Naive thymus-derived CD4-positive, alpha-beta T cell (primary cell): ENCODE measurements at regions not wholly inside any gene's neighbourhood (a gene's known extent, or its start where the extent isn't known, plus 50 kb on each side); places are given as distances from the start of the nearest gene placed in this dataset.

Experiments
- ATAC-seq: fragments of 150-1000 bp; cut with Tn5 transposase; 2 replicates; pipeline ENCODE4 v1.10.0; 2021; ENCODE audit warnings: mild to moderate bottlenecking, moderate library complexity
- CTCF ChIA-PET: fragments of 350-600 bp; sonication (Branson Sonifier 250); formaldehyde crosslinking; loops from one replicate; lab custom pipeline; 2021; ENCODE audit warnings: antibody characterized with exemption; lab: Charles Lee
- POLR2A ChIA-PET: fragments of 350-600 bp; sonication (Branson Sonifier 250); formaldehyde crosslinking; loops from one replicate; lab custom pipeline; 2021; ENCODE audit warnings: antibody characterized with exemption, inconsistent platforms; lab: Charles Lee
- DNase-seq, 9 donors: peaks; one replicate each; pipeline versions ENCODE4 v3.0.0 to v3.0.0-alpha.2; 2020 to 2022; ENCODE audit warnings: mixed read lengths in 1 of 9
- H3K27ac ChIP-seq: one replicate; pipeline ENCODE4 v1.7.0; 2013; ENCODE audit warnings: mild to moderate bottlenecking, low read depth, low read length, moderate library complexity
- H3K27me3 ChIP-seq, 2 donors: one replicate each; pipeline ENCODE4 v1.7.0; 2013; ENCODE audit warnings: low read length in 2 of 2, mild to moderate bottlenecking in 2 of 2, moderate library complexity in 2 of 2; ENCODE audit not compliant: control insufficient read depth in 2 of 2, insufficient read depth in 2 of 2
- H3K36me3 ChIP-seq, 3 experiments: 1 replicate in 2 of 3; 2 replicates in 1 of 3; pipeline ENCODE4 v1.7.0; 2013; ENCODE audit warnings: low read length in 3 of 3, mild to moderate bottlenecking in 3 of 3, moderate library complexity in 1 of 3; ENCODE audit not compliant: insufficient read depth in 3 of 3, control insufficient read depth in 2 of 3
- H3K4me1 ChIP-seq, 2 donors: one replicate each; pipeline ENCODE4 v1.7.0; 2013; ENCODE audit warnings: low read length in 2 of 2, mild to moderate bottlenecking in 2 of 2, moderate library complexity in 1 of 2; ENCODE audit not compliant: control insufficient read depth in 2 of 2, insufficient read depth in 2 of 2
- H3K4me3 ChIP-seq: 2 replicates; pipeline ENCODE4 v1.7.0; 2013; ENCODE audit warnings: mild to moderate bottlenecking, low read length
- H3K9me3 ChIP-seq, 3 experiments: 1 replicate in 2 of 3; 2 replicates in 1 of 3; pipeline ENCODE4 v1.7.0; 2013; ENCODE audit warnings: low read length in 3 of 3; ENCODE audit not compliant: control insufficient read depth in 2 of 3
- H3K27ac Mint-ChIP-seq, 9 donors: one replicate each; pipeline ENCODE4 v1.8.0; 2020 to 2022; ENCODE audit warnings: mixed read lengths in 9 of 9, mild to moderate bottlenecking in 8 of 9, moderate library complexity in 5 of 9, inconsistent platforms in 2 of 9
- H3K27me3 Mint-ChIP-seq, 5 donors: one replicate each; pipeline ENCODE4 v1.8.0; 2021 to 2022; ENCODE audit warnings: mixed read lengths in 5 of 5, mild to moderate bottlenecking in 1 of 5
- H3K36me3 Mint-ChIP-seq, 5 donors: one replicate each; pipeline ENCODE4 v1.8.0; 2020 to 2022; ENCODE audit warnings: mixed read lengths in 5 of 5, mild to moderate bottlenecking in 3 of 5, inconsistent platforms in 1 of 5
- H3K4me1 Mint-ChIP-seq, 7 donors: one replicate each; pipeline ENCODE4 v1.8.0; 2020 to 2022; ENCODE audit warnings: mixed read lengths in 7 of 7, mild to moderate bottlenecking in 3 of 7, inconsistent platforms in 1 of 7
- H3K4me3 Mint-ChIP-seq, 10 donors: one replicate each; pipeline ENCODE4 v1.8.0; 2020 to 2022; ENCODE audit warnings: mild to moderate bottlenecking in 10 of 10, mixed read lengths in 10 of 10, moderate library complexity in 6 of 10, inconsistent platforms in 2 of 10
- H3K9me3 Mint-ChIP-seq, 11 donors: one replicate each; pipeline ENCODE4 v1.8.0; 2020 to 2022; ENCODE audit warnings: mixed read lengths in 11 of 11, mild to moderate bottlenecking in 4 of 11, inconsistent platforms in 1 of 11, moderate library complexity in 1 of 11
- intact Hi-C, 2 donors: fragments of 100-400 bp; cut with micrococcal nuclease; formaldehyde crosslinking; loops; one replicate each; pipeline ENCODE4 v1.15.1; 2023

DNA sequence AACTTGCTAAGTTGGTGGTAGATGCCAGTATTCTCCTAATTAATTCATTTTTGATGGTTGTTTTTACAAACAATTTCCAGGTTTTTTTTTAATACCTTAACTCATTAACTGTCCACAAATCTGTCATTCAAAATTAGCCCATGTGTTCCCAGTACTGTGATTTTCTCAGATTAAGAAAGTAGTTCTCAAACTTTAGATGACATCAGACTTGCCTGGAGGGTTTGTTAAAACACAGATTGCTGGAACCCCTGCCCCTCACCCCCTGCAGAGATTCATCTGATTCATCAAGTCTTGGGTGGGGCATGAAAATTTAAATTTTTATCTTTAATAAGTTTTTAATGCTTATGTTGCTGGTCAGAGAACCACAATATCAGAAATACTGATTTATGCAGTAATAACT, 130.5 kb downstream of the BACH1 start:
- Histone ChIP-seq H3K4me1 (no peaks in the 10 kb centered on the region), H3K27ac (no peak overlapping the region), H3K36me3 (no peaks in the 10 kb centered on the region), H3K9me3 (no peaks in the 10 kb centered on the region), H3K27me3 (no peaks in the 10 kb centered on the region), H3K4me3 (no peak overlapping the region)
- H3K4me3 Mint-ChIP-seq: no peak overlapping the region
- H3K4me1 Mint-ChIP-seq: peaks cover 0 to 20% (median 2%) of the 10 kb centered on the region in 7 donors
- ATAC-seq (no peak), DNase-seq (no peak)
- intact Hi-C loops: no loop called here
- H3K27ac Mint-ChIP-seq: no peak overlapping the region
- H3K36me3 Mint-ChIP-seq: peaks cover 0 to 17% (median 4%) of the 10 kb centered on the region in 5 donors
- no peaks in the 10 kb centered on the region for H3K27me3 Mint-ChIP-seq
- ChIA-PET POLR2A (no interaction called here), CTCF (no interaction called here)
- peaks cover 0 to 2% (median 0%) of the 10 kb centered on the region in 11 donors for H3K9me3 Mint-ChIP-seq

DNA sequence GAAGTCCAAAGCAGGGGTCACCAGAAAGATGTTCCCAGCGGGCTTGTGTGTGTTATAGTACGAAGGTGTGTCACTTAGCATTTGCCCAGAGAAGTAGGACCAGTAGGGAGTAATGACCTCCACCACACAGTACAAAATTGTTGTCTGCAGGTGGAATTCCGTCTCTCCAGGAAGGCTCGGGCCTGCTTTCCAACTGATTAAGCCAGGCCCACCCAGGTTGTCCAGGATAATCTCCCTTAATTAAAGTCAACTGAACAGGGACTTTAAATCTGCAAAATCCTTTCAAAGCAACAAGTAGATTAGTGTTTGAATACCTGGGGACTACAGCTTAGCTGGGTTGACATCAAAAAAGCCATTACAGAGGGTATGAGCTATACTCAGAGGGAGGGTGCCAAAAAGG, 131.3 kb downstream of the BACH1 start:
- Histone ChIP-seq H3K4me3 (no peak overlapping the region), H3K4me1 (peaks cover 0 to under 1% of the 10 kb centered on the region in 2 donors), H3K36me3 (no peaks in the 10 kb centered on the region), H3K27me3 (no peaks in the 10 kb centered on the region), H3K9me3 (no peaks in the 10 kb centered on the region), H3K27ac (no peak overlapping the region)
- peak overlapping the region in 1 of 9 donors; percentile 53 for H3K27ac Mint-ChIP-seq
- DNase-seq: no peak
- ChIA-PET CTCF (interaction anchor here (0.6 kb wide), 1 partner anchor 11 kb away, joined by 3 read pairs; no protein-coding TSS in a partner anchor), POLR2A (interaction anchor here (1.7 kb wide), 1 partner anchor 20 kb away, joined by 6 read pairs; no protein-coding TSS in a partner anchor)
- ATAC-seq: no peak
- H3K9me3 Mint-ChIP-seq: peaks cover 0 to 2% (median 0%) of the 10 kb centered on the region in 11 donors
- H3K4me3 Mint-ChIP-seq: no peak overlapping the region
- H3K4me1 Mint-ChIP-seq: peaks cover 0 to 21% (median 6%) of the 10 kb centered on the region in 7 donors
- intact Hi-C loops: loop anchor here in 1 of 2 donors (10.0 kb wide), 1 partner anchor 1755 kb away; no protein-coding TSS in a partner anchor
- H3K27me3 Mint-ChIP-seq: no peaks in the 10 kb centered on the region
- peaks cover 0 to 17% (median 4%) of the 10 kb centered on the region in 5 donors for H3K36me3 Mint-ChIP-seq

DNA sequence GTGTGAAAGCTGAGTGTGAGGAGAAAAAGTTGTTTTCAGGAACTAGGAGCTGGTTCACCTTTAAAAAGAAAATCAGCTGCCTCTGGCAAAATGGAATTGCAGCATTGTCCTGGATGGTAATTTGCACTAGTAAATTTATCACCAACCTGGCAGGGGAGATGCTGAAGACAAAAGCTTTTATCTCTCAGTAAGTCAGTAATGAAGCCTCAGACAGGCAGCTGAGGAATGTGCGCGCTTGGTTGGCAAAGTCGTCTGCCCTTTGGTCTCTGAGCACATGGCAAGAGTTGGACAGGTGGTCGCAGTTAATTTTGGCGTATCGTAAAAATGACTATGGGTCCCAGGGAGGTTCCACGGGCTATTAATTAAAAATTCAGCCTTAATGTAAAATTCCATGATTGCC, 131.9 kb downstream of the BACH1 start:
- intact Hi-C loops: loop anchor here in 1 of 2 donors (10.0 kb wide), 1 partner anchor 1754 kb away; no protein-coding TSS in a partner anchor
- no peak overlapping the region for H3K4me3 ChIP-seq
- Mint-ChIP-seq H3K4me3 (no peak overlapping the region), H3K4me1 (peaks cover 1 to 26% (median 11%) of the 10 kb centered on the region in 7 donors), H3K27me3 (no peaks in the 10 kb centered on the region), H3K27ac (peak overlapping the region in 1 of 9 donors; percentile 53), H3K36me3 (peaks cover 0 to 14% (median 4%) of the 10 kb centered on the region in 5 donors), H3K9me3 (peaks cover 0 to 2% (median 0%) of the 10 kb centered on the region in 11 donors)
- CTCF ChIA-PET: no interaction called here
- H3K27me3 ChIP-seq: no peaks in the 10 kb centered on the region
- H3K9me3 ChIP-seq: no peaks in the 10 kb centered on the region
- H3K27ac ChIP-seq: no peak overlapping the region
- no peak for DNase-seq
- ATAC-seq: no peak
- H3K36me3 ChIP-seq: no peaks in the 10 kb centered on the region
- POLR2A ChIA-PET: interaction anchor here (1.7 kb wide), 1 partner anchor 19 kb away, joined by 6 read pairs; no protein-coding TSS in a partner anchor
- peaks cover under 1 to 6% of the 10 kb centered on the region in 2 donors for H3K4me1 ChIP-seq

GRCh38 chr21:29431178-29431577, 132.5 kb downstream of the BACH1 start:
- no peaks in the 10 kb centered on the region for H3K27me3 Mint-ChIP-seq
- peaks cover 6 to 12% of the 10 kb centered on the region in 2 donors for H3K4me1 ChIP-seq
- intact Hi-C loops: loop anchor here in 1 of 2 donors (10.0 kb wide), 1 partner anchor 1754 kb away; no protein-coding TSS in a partner anchor
- H3K27ac Mint-ChIP-seq: no peak overlapping the region
- peaks cover 6 to 32% (median 17%) of the 10 kb centered on the region in 7 donors for H3K4me1 Mint-ChIP-seq
- H3K27ac ChIP-seq: no peak overlapping the region
- H3K4me3 ChIP-seq: no peak overlapping the region
- no peak overlapping the region for H3K4me3 Mint-ChIP-seq
- peaks cover 0 to 12% (median 4%) of the 10 kb centered on the region in 5 donors for H3K36me3 Mint-ChIP-seq
- no peak for ATAC-seq
- H3K36me3 ChIP-seq: no peaks in the 10 kb centered on the region
- POLR2A ChIA-PET: interaction anchor here (0.6 to 1.7 kb wide), 2 partner anchors 8 to 18 kb away, joined by 3 to 6 read pairs; no protein-coding TSS in a partner anchor
- H3K9me3 Mint-ChIP-seq: peaks cover 0 to 2% (median 0%) of the 10 kb centered on the region in 11 donors
- no peaks in the 10 kb centered on the region for H3K27me3 ChIP-seq
- no peaks in the 10 kb centered on the region for H3K9me3 ChIP-seq
- CTCF ChIA-PET: no interaction called here
- no peak for DNase-seq

- ChIA-PET CTCF (no interaction called here), POLR2A (interaction anchor here (0.6 kb wide), 1 partner anchor 9 kb away, joined by 3 read pairs; no protein-coding TSS in a partner anchor)
- H3K27ac ChIP-seq: no peak overlapping the region
- H3K4me1 ChIP-seq: peaks cover 6 to 14% of the 10 kb centered on the region in 2 donors
- no peaks in the 10 kb centered on the region for H3K9me3 ChIP-seq
- no peak for ATAC-seq
- H3K27ac Mint-ChIP-seq: no peak overlapping the region
- H3K4me1 Mint-ChIP-seq: peaks cover 6 to 37% (median 22%) of the 10 kb centered on the region in 7 donors
- DNase-seq: no peak
- H3K27me3 ChIP-seq: no peaks in the 10 kb centered on the region
- H3K4me3 ChIP-seq: no peak overlapping the region
- no peaks in the 10 kb centered on the region for H3K27me3 Mint-ChIP-seq
- intact Hi-C loops: loop anchor here in 1 of 2 donors (10.0 kb wide), 1 partner anchor 1753 kb away; no protein-coding TSS in a partner anchor
- no peaks in the 10 kb centered on the region for H3K36me3 ChIP-seq
- H3K4me3 Mint-ChIP-seq: no peak overlapping the region
- peaks cover 0 to 2% (median 0%) of the 10 kb centered on the region in 11 donors for H3K9me3 Mint-ChIP-seq
- H3K36me3 Mint-ChIP-seq: peaks cover 0 to 9% (median 5%) of the 10 kb centered on the region in 5 donors
Measured at GRCh38 chr21:29431680-29432079, 133.0 kb downstream of the BACH1 start.

GRCh38 chr21:29433366-29434059, 134.8 kb downstream of the BACH1 start:
- intact Hi-C loops: loop anchor here in 1 of 2 donors (10.0 kb wide), 1 partner anchor 1751 kb away; no protein-coding TSS in a partner anchor
- Mint-ChIP-seq H3K4me3 (no peak overlapping the region), H3K27ac (peak overlapping the region in 1 of 9 donors; percentile 26), H3K9me3 (peaks cover 0 to 2% (median 0%) of the 10 kb centered on the region in 11 donors), H3K27me3 (no peaks in the 10 kb centered on the region), H3K36me3 (peaks cover 0 to 10% (median 0%) of the 10 kb centered on the region in 5 donors), H3K4me1 (peaks cover 12 to 49% (median 34%) of the 10 kb centered on the region in 7 donors)
- ATAC-seq (no peak), DNase-seq (no peak)
- Histone ChIP-seq H3K4me3 (no peak overlapping the region), H3K36me3 (no peaks in the 10 kb centered on the region), H3K4me1 (peaks cover 10 to 17% of the 10 kb centered on the region in 2 donors), H3K27me3 (no peaks in the 10 kb centered on the region), H3K27ac (no peak overlapping the region), H3K9me3 (no peaks in the 10 kb centered on the region)
- ChIA-PET CTCF (no interaction called here), POLR2A (no interaction called here)
